ENCODE measurements at regions not wholly inside any gene's neighbourhood (a gene's known extent, or its start where the extent isn't known, plus 50 kb on each side); places are given as distances from the start of the nearest gene placed in this dataset.

DNA sequence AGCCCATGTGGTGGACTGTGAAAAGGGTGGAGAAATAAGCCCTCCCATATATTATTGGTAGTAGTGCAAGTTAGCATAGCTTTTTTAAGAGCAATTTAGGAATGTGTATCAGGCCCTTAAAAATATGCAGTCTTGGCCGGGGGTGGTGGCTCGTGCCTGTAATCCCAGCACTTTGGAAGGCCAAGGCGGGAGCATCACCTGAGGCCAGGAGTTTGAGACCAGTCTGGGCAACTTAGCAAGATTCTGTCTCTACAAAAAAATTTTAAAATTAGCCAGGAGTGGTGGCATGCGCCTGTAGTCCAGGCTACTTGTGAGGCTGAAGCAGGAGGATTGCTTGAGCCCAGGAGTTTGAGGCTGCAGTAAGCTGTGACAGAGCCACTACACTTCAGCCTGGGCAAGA lies 64.2 kb upstream of the BCAT1 start:
- intact Hi-C loops (cut with micrococcal nuclease), result no loop called here

- intact Hi-C loops (cut with micrococcal nuclease), result no loop called here
Measured at GRCh38 chr12:25009496-25010092, 60.7 kb upstream of the BCAT1 start.

- intact Hi-C loops (cut with micrococcal nuclease), result no loop called here
Measured at GRCh38 chr12:25005376-25005775, 56.5 kb upstream of the BCAT1 start.

DNA sequence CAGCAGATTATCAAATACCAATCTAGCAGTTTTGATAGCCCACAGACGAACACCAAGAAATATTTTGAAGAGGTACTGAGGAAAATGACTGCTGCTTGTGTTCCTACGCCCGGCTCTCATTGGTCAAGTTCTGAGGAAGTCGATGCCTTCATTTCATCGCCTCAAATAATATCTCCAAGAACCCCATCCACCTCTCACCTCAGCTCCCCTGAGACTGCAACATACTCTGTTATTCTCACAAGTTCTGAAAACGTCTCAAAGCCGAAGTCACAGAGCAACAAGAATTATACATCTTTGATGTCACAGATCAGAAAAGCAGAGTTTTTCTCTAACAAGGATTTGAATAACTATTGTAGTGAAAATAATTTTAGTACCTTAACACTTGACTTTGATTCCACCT lies 55.5 kb upstream of the BCAT1 start:
- intact Hi-C loops (cut with micrococcal nuclease), result no loop called here

- intact Hi-C loops (cut with micrococcal nuclease), result no loop called here
Measured at GRCh38 chr12:25001311-25001710, 52.4 kb upstream of the BCAT1 start.
